B cell (primary cell): ENCODE measurements at regions not wholly inside any gene's neighbourhood (a gene's known extent, or its start where the extent isn't known, plus 50 kb on each side); places are given as distances from the start of the nearest gene placed in this dataset.

Experiments used
- ATAC-seq: fragments of 200-7000 bp; cut with Tn5 transposase; one replicate; pipeline ENCODE4 v1.10.0; 2021; ENCODE audit warnings: low read depth, mild to moderate bottlenecking, moderate number of reproducible peaks, moderate library complexity
- CTCF ChIA-PET: fragments of 350-600 bp; sonication (Branson Sonifier 250); formaldehyde crosslinking; loops from one replicate; lab custom pipeline; 2021; ENCODE audit warnings: antibody characterized with exemption, inconsistent platforms; lab: Charles Lee
- POLR2A ChIA-PET: fragments of 350-600 bp; sonication (Branson Sonifier 250); formaldehyde crosslinking; loops from one replicate; lab custom pipeline; 2021; ENCODE audit warnings: antibody characterized with exemption; lab: Charles Lee
- DNase-seq: peaks from one replicate; pipeline ENCODE4 v3.0.0; 2013
- H2AFZ ChIP-seq: 2 replicates; pipeline ENCODE4 v1.6.1; 2012; ENCODE audit warnings: mild to moderate bottlenecking, low read depth, low read length; ENCODE audit not compliant: insufficient read depth, poor library complexity, severe bottlenecking
- H3K27ac ChIP-seq, 2 donors: 1 replicate in 1 of 2; 2 replicates in 1 of 2; pipeline ENCODE4 v1.5.1; 2012 to 2013; ENCODE audit warnings: low read length in 2 of 2, mild to moderate bottlenecking in 2 of 2, moderate library complexity in 1 of 2
- H3K27me3 ChIP-seq, 4 experiments: fragments of 200-600 bp in 1 of 4; sonication (generic) in 1 of 4; replicated peaks in 1 of 4; 1 replicate in 2 of 4; 2 replicates in 2 of 4; pipeline versions ENCODE4 v1.6.1 to v1.7.0; 2013 to 2016; ENCODE audit warnings: low read length in 3 of 4, mild to moderate bottlenecking in 2 of 4, mixed read lengths in 1 of 4, moderate library complexity in 1 of 4; ENCODE audit not compliant: insufficient read depth in 4 of 4, control insufficient read depth in 3 of 4; ENCODE audit errors: control extremely low read depth in 1 of 4
- H3K36me3 ChIP-seq, 2 experiments: replicated peaks in 1 of 2; 1 replicate in 1 of 2; 2 replicates in 1 of 2; pipeline versions ENCODE4 v1.6.1 to v1.7.1; 2013; ENCODE audit warnings: low read length in 1 of 2; ENCODE audit not compliant: insufficient read depth in 2 of 2, control insufficient read depth in 1 of 2; ENCODE audit errors: control extremely low read depth in 1 of 2, extremely low read depth in 1 of 2
- H3K4me1 ChIP-seq, 2 donors: fragments of 200-600 bp in 1 of 2; sonication (generic) in 1 of 2; 1 replicate in 1 of 2; 2 replicates in 1 of 2; pipeline versions ENCODE4 v1.5.1 to v1.6.1; 2013 to 2017; ENCODE audit warnings: low read length in 2 of 2; ENCODE audit not compliant: control insufficient read depth in 2 of 2, insufficient read depth in 2 of 2
- H3K4me2 ChIP-seq: replicated peaks from 2 replicates; pipeline ENCODE3; 2012; ENCODE audit warnings: mild to moderate bottlenecking, low read depth, low read length; ENCODE audit not compliant: poor library complexity, severe bottlenecking
- H3K4me3 ChIP-seq, 5 experiments: fragments of 200-600 bp in 1 of 5; sonication (generic) in 1 of 5; 1 replicate in 3 of 5; 2 replicates in 2 of 5; pipeline versions ENCODE4 v1.5.1 to v1.7.0; 2011 to 2016; ENCODE audit warnings: low read length in 4 of 5, mild to moderate bottlenecking in 4 of 5, low read depth in 2 of 5, control low read depth in 1 of 5, moderate library complexity in 1 of 5; ENCODE audit not compliant: insufficient read depth in 1 of 5; ENCODE audit errors: control extremely low read depth in 1 of 5, extremely low read depth in 1 of 5
- H3K79me2 ChIP-seq: fragments of 200-600 bp; sonication (generic); one replicate; pipeline ENCODE4 v1.6.0; 2016; ENCODE audit warnings: low read length; ENCODE audit not compliant: control insufficient read depth, insufficient read depth
- H3K9ac ChIP-seq: fragments of 200-600 bp; sonication (generic); 2 replicates; pipeline ENCODE4 v1.6.1; 2017; ENCODE audit warnings: mild to moderate bottlenecking, low read length, moderate library complexity
- H3K9me3 ChIP-seq, 3 donors: one replicate each; pipeline versions ENCODE4 v1.6.1 to v1.7.1; 2013; ENCODE audit warnings: low read length in 2 of 3; ENCODE audit not compliant: control insufficient read depth in 2 of 3, insufficient read depth in 1 of 3; ENCODE audit errors: control extremely low read depth in 1 of 3
- H4K20me1 ChIP-seq: 2 replicates; pipeline ENCODE4 v1.6.0; 2012; ENCODE audit warnings: mild to moderate bottlenecking, low read length; ENCODE audit not compliant: insufficient read depth, control insufficient read depth, poor library complexity, severe bottlenecking
- H3K27ac Mint-ChIP-seq: one replicate; pipeline ENCODE4 v1.8.0; 2021; ENCODE audit warnings: mixed read lengths
- H3K27me3 Mint-ChIP-seq: one replicate; pipeline ENCODE4 v1.8.0; 2021; ENCODE audit warnings: mixed read lengths
- H3K4me1 Mint-ChIP-seq: one replicate; pipeline ENCODE4 v1.8.0; 2021; ENCODE audit warnings: mixed read lengths
- H3K4me3 Mint-ChIP-seq: one replicate; pipeline ENCODE4 v1.8.0; 2021; ENCODE audit warnings: mixed read lengths
- H3K9me3 Mint-ChIP-seq: one replicate; pipeline ENCODE4 v1.8.0; 2022; ENCODE audit warnings: mixed read lengths; ENCODE audit not compliant: insufficient read depth
- EZH2 ChIP-seq: IDR thresholded peaks from 2 replicates; pipeline ENCODE4 v1.6.1; 2012; ENCODE audit warnings: borderline replicate concordance, low read depth, mild to moderate bottlenecking, moderate library complexity, low read length; ENCODE audit not compliant: insufficient read depth, poor library complexity, severe bottlenecking
- WGBS: methylation state at CpG from one replicate; pipeline ENCODE4 v1.1.5; 2013; ENCODE audit warnings: missing lambda C conversion rate; ENCODE audit not compliant: insufficient coverage; 5-methylcytosine and 5-hydroxymethylcytosine counted together
- intact Hi-C: fragments of 100-400 bp; cut with micrococcal nuclease; formaldehyde crosslinking; loops from one replicate; pipeline ENCODE4 v1.10.0; 2022
- TF ChIP-seq, protein P1 (sequence below): fragments of 200-600 bp; IDR thresholded peaks from one replicate; pipeline ENCODE4 v1.8.0; 2022; ENCODE audit warnings: antibody characterized with exemption, mild to moderate bottlenecking

DNA sequence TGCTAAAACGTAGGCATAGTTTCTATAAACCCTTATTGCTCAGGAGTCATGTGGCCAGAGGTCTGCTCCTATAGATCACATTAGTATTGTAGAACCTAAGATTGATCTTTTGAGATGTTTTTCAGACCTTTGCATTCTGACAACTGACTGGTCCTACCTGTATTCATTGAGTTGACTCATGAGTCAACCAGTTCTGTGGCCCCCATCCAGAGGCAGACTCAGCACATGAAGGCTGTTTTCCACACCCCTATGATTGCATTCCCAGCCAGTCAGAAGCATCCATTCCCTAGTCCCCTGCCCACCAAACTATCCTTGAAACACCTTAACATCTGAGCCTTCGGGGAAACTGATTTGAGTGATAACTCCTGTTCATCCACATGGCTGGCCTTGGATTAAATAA lies 451.7 kb downstream of the SIPA1L2 start:
- H3K9me3 Mint-ChIP-seq, result no peaks in the 10 kb centered on the region
- DNase-seq, result no peak
- H4K20me1 ChIP-seq, result no peaks in the 10 kb centered on the region
- no peaks in the 10 kb centered on the region for H3K36me3 ChIP-seq
- peaks cover 13% of the 10 kb centered on the region for H3K27me3 Mint-ChIP-seq
- no peaks in the 10 kb centered on the region for H3K27me3 ChIP-seq
- WGBS, result 100% methylated on average over 1 of the region's 2 CpGs
- no peak overlapping the region for H3K27ac Mint-ChIP-seq
- no peak overlapping the region for H3K4me3 ChIP-seq
- intact Hi-C loops, result no loop called here
- no peak overlapping the region for H2AFZ ChIP-seq
- ChIA-PET POLR2A (no interaction called here), CTCF (no interaction called here)
- ATAC-seq, result no peak
- no peak overlapping the region for H3K4me2 ChIP-seq
- H3K4me1 ChIP-seq, result no peaks in the 10 kb centered on the region
- H3K4me1 Mint-ChIP-seq, result no peaks in the 10 kb centered on the region
- H3K4me3 Mint-ChIP-seq, result no peak overlapping the region
- H3K27ac ChIP-seq, result no peak overlapping the region
- H3K79me2 ChIP-seq, result no peaks in the 10 kb centered on the region
- no peak overlapping the region for H3K9ac ChIP-seq
- H3K9me3 ChIP-seq, result peaks cover 0 to 3% (median 0%) of the 10 kb centered on the region in 3 donors
- no peak for TF ChIP-seq EZH2
- TF ChIP-seq, protein P1, sequence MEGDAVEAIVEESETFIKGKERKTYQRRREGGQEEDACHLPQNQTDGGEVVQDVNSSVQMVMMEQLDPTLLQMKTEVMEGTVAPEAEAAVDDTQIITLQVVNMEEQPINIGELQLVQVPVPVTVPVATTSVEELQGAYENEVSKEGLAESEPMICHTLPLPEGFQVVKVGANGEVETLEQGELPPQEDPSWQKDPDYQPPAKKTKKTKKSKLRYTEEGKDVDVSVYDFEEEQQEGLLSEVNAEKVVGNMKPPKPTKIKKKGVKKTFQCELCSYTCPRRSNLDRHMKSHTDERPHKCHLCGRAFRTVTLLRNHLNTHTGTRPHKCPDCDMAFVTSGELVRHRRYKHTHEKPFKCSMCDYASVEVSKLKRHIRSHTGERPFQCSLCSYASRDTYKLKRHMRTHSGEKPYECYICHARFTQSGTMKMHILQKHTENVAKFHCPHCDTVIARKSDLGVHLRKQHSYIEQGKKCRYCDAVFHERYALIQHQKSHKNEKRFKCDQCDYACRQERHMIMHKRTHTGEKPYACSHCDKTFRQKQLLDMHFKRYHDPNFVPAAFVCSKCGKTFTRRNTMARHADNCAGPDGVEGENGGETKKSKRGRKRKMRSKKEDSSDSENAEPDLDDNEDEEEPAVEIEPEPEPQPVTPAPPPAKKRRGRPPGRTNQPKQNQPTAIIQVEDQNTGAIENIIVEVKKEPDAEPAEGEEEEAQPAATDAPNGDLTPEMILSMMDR, result no peak

DNA sequence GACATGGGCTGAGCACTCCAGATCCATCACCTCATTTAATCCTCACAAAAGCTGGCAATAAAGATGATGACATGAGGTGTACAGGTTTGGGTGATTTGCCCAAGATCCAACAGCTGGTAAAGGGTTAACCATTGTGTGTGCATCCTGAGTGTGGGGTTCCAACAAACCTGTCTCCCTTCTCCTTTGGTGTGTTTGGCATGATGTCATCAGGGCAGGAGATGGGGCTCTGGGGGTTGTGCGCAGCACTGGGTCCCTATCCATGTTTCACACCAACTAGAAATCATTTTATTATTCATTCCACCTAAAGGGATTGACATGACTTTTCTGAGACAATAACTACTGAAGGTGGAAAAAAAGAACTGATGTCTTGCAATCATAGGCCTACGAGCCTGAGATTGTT lies 452.5 kb downstream of the SIPA1L2 start:
- Mint-ChIP-seq H3K4me1 (no peaks in the 10 kb centered on the region), H3K27ac (no peak overlapping the region), H3K27me3 (peaks cover 13% of the 10 kb centered on the region), H3K4me3 (no peak overlapping the region), H3K9me3 (no peaks in the 10 kb centered on the region)
- Histone ChIP-seq H2AFZ (no peak overlapping the region), H3K27me3 (no peaks in the 10 kb centered on the region), H3K4me2 (no peak overlapping the region), H3K9ac (no peak overlapping the region), H3K27ac (no peak overlapping the region), H3K79me2 (no peaks in the 10 kb centered on the region), H3K9me3 (peaks cover 0 to 3% (median 0%) of the 10 kb centered on the region in 3 donors), H3K4me1 (no peaks in the 10 kb centered on the region), H3K4me3 (no peak overlapping the region), H3K36me3 (no peaks in the 10 kb centered on the region), H4K20me1 (no peaks in the 10 kb centered on the region)
- WGBS, result no CpG with 5 or more reads among the region's 2 CpGs
- POLR2A ChIA-PET, result no interaction called here
- no peak for DNase-seq
- no peak for ATAC-seq
- TF ChIP-seq, protein P1, result no peak
- no peak for TF ChIP-seq EZH2
- CTCF ChIA-PET, result no interaction called here
- intact Hi-C loops, result no loop called here
